B cell (primary cell): ENCODE measurements at regions not wholly inside any gene's neighbourhood (a gene's known extent, or its start where the extent isn't known, plus 50 kb on each side); places are given as distances from the start of the nearest gene placed in this dataset.

ENCODE experiments used
- CTCF ChIP-seq: fragments of 200-600 bp; IDR thresholded peaks from one replicate; pipeline ENCODE4 v1.8.0; 2022; ENCODE audit warnings: antibody characterized with exemption, mild to moderate bottlenecking
- EZH2 ChIP-seq: IDR thresholded peaks from 2 replicates; pipeline ENCODE4 v1.6.1; 2012; ENCODE audit warnings: borderline replicate concordance, low read depth, mild to moderate bottlenecking, moderate library complexity, low read length; ENCODE audit not compliant: insufficient read depth, poor library complexity, severe bottlenecking

DNA sequence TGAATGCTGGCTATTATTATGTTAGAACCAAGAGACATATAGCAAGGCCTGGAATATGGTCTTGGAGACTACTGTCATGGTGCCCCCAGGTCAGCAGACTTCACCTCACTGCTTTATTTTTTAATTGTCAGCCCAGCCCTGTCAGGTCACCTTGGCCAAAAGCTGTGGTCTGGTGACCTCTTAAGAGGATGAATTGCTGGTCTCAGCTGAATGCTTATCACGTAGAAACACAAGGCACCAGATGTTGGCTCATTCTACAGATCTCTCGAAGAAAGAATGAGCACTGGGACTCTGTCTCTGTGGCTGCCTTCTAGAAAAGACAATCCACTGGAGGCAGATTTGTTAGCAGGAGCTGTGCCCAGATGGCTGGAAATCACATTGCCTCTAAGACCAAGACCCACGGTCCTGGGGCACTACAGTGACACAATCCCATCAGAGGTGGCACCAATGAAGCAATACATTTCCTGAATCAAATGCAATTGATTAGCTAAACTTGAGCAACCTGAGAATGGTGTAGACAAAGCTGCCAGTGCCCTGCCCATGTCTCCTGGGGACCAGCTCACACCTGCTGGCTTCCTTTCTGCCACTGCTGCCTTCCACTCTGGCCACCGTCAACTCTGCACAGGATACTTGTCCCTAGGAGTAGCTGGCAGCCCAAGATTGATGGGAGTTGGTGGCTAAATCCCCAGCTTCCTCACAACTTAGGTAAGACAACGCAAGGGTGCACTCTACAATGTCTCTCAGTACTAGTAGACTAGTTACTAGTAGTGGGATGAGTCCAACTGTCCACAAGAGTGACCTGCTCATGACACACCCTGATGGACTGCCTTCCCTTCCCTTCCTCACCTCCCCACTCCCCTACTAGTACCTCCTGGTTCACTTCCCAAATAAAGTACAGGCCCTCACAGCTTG lies 384.9 kb upstream of the PROK2 start:
- TF ChIP-seq CTCF (no peak), EZH2 (no peak)
